NCI-H187 (cell line): ENCODE measurements at regions not wholly inside any gene's neighbourhood (a gene's known extent, or its start where the extent isn't known, plus 50 kb on each side); places are given as distances from the start of the nearest gene placed in this dataset.

Experiments used
- DNase-seq, 2 experiments: peaks; one replicate each; lab custom pipeline; 2025; lab: John Stamatoyannopoulos, UW

- DNase-seq, result no peak
Observed at GRCh38 chr10:10209167-10209566, 808.5 kb upstream of the CELF2 start.

GRCh38 chr10:10211409-10211808 is 806.3 kb upstream of the CELF2 start:
- DNase-seq, result no peak

DNA sequence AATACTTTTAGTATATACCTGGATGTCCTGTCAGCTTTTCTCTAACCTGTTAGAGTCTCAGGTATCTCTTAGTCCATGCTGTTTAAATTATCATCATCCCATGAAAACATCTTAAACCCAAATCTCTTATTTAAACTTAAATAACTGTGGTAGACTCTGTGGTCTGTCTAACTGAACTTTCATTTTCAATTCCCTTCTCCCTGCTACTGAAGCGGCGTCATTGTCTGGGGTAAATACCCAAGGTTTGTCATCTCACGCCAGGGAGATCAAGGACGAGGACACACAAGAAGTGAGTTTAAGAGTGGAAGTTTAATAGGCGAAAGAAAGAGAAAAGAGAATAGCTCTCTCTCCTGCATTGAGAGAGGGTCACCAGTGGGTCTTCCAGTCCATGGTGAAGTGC is 804.4 kb upstream of the CELF2 start:
- no peak for DNase-seq

DNA sequence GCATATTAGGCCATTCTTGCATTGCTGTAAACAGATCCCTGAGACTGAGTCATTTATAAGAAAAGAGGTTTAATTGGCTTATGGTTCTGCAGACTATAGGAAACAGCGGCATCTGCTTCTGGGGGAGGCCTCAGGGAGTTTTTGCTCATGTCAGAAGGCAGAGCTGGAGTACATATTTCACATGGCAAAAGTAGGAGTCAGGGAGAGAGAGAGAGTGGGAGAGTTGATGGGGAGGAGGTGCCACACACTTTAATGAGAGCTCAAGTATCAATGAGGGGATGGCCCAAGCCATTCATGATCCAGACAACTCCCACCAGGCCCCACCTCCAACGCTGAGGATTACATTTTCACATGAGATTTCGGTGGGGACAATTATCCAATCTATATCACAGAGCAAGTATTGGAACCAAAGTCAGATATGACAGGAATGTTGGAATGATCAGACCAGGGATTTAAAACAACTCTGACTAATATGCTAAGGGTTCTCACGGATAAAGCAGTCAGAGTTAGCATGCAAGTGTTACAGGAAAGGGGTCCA is 795.3 kb upstream of the CELF2 start:
- no peak for DNase-seq

GRCh38 chr10:10223131-10223530 is 794.5 kb upstream of the CELF2 start:
- DNase-seq, result no peak

DNA sequence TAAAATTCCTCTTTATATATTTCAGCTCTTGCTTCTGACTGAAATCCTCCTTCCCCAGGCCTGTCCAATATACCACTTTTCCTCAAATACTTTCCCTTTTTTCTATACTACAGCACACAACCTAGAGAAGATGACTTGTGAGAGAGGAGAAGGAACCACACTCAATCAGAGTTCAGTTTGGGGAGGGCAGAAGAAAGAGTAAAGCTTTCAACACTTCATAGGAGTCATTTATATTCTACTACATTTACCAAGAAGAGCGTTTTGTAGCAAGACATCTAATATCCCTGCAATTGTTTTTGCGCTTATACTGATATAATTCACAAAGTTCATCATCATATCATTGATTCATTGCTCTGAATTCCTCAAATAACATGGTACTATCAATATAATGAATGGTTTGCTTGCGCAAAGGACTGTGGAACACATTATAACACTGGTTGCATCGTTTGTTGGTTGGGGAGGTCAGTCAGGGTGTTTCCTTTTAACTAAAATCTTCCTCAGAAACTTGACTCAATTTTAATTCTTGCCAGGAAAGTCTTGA is 792.5 kb upstream of the CELF2 start:
- no peak for DNase-seq

DNA sequence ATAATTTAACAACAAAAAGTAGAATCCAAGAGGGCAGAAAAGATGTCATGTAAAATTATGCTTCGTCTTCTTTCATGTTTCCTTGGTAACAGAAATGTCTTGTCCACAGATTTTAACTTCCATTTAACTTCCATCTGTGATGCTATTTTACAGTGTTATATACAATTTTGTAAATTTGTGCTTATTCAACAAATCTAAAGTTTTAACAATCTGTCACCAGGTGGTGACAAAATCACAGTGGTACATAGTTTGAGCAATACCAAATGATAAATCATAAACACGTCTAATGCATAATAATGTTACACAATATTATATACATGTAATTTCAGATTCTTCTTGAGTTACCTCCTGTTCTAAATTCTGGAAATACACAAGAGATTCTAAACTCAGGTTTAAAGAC is 784.4 kb upstream of the CELF2 start:
- DNase-seq, result no peak

DNA sequence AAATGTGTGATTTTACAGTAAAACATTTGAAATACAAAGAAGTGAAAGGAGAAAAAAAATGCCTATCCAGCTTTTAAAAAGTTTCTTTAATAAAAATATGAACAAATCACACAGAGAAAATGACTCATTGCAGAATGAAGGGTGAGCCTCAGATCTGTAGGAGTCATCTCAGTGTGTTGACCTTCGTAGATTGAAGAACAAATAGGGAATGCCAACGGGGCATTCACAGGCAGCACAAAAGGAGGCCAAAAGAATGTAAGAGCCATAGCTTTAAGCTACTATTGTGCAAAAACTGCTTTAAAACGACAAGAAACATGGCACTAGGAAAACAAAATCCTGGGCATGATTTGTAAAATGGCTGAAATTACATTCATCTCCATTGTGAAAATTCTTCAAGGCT is 782.7 kb upstream of the CELF2 start:
- DNase-seq, result no peak

GRCh38 chr10:10247585-10247984 is 770.1 kb upstream of the CELF2 start:
- no peak for DNase-seq

GRCh38 chr10:10256860-10257259 is 760.8 kb upstream of the CELF2 start:
- no peak for DNase-seq

GRCh38 chr10:10259013-10259412 is 758.7 kb upstream of the CELF2 start:
- DNase-seq, result no peak

GRCh38 chr10:10270126-10271050 is 747.3 kb upstream of the CELF2 start:
- no peak for DNase-seq

DNA sequence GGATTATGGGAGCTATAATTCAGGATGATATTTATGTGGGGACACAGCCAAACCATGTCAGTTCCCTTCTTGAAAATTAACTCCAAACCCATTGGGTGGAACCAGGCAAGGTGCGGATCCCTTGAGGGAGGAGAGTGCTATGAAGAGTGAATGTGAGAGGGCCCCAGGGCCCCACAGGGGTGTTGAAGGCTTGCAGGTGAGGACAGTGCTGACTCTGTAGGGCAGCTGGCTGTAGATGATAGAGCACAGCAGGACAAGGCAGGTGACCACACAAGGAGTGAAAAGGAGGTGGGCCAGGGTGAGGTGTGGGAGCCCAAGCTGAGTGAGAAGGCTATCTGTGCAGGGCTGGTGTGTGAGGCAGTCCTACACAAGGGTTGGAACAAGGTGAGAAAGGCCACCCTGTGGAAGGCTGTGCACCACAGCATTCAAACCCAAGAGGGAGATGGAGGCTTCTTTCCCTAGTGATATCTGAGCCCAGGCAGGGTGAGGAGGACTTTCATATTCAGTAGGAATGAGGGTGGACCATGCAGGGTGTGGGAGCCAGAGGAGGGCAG is 746.0 kb upstream of the CELF2 start:
- no peak for DNase-seq

DNA sequence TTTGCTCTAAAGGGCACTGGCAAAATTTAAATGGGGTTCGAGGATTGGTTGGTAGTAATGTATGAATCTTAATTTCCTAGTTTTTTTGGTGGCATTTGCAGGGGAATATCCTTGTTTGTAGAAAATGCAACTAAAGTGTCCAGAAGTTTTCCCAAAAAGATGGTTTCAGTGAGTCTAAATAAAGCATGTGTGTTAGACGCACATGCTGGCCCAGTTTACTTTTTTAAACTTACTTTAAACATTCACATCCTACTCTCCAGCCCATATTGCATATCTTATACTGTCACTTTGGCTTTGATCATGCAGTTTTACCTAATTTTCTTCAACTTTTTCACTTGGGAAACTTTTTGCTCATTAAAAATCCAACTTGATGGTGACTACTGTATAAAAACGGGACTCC is 744.0 kb upstream of the CELF2 start:
- DNase-seq, result no peak

DNA sequence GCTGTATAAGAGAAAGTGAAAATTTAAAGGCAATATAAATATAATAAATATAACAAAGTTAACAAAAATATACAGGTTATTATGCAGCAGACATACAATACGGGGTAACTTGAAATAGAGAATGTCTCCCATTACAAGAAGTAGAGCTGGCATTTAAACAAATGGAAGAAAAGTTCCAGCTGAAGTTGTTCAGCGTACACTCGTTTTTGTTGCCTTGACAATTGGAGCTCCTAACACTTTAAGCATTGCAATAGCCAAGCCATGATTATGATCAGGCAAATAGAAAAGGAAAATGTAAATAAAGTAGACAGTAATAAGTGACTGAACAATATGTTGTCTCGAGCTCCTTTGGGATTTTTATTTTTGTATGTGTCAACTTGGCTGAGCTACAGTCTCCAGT is 737.8 kb upstream of the CELF2 start:
- DNase-seq, result no peak

DNA sequence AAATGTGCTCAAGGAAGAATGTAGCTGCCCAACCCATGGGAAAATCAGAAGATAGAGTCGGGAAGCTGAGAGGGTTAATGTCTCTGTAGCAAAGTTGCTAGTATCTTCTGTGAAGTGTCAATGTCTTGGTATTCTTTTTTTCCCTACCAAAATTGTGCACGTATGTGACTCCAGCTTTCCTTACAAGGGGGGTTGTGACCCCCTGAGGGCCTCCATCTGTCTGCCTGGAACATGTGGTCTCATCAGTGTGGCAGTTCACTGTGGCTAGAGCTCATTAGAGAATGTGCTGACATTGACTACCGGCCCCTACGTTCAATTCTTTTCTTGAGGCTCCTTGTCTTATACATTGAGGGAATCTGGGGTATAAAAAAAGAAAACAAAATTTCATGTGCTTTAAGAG is 725.2 kb upstream of the CELF2 start:
- no peak for DNase-seq

GRCh38 chr10:10293041-10293440 is 724.6 kb upstream of the CELF2 start:
- DNase-seq, result no peak

DNA sequence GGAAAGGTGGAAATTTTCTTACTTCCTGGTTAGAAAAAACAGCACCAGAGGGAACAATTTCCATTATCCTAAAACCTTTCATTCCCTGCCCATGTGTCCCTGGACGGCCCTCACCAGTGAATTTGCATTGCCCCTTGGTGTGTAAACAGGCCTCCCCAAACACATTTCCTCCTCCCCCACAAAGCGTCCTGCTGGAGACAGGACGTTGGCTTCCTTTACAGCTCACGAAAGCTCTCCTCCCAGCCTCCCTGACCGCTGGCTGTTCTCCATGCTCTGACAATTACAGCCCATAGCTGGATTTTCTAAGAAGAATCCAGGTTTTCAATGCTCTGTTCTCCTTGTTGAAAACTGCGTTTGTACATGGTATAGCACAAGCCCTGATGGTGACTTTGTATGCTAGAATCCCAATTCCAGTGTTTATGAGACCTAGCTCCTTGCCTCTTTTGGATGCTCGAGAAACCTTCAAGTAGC is 724.2 kb upstream of the CELF2 start:
- DNase-seq, result no peak

DNA sequence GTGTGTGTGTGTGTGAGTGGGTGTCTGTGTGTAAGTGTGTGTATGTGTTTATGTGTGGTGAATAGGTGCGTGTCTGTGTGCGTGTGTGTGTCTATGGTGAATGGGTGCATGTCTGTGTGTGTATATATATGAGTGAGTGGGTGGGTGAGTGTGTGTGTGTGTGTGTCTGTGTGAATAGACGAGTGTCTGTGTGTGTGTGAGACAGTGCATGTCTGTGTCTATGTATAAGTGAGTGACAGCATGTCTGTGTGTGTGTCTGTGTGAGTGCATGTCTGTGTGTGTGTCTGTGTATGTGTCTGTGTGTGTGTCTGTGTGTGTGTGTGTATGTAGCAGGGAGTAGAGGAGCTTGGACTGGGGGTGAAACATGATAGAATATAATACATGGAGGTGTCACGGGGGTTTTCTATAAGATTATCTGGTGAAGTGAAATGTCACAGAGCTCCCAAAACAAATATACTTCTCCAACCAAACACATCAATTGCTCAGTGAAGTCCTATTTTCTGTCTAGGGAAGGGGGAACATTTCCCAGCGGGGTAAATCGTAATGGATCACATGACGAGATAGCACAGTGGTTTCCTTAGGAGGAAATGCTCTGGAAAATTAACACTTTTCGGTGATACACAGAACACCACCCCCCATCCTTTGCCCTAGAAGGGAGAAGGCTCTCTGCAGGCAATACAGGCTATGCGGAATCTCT is 723.3 kb upstream of the CELF2 start:
- DNase-seq, result no peak

DNA sequence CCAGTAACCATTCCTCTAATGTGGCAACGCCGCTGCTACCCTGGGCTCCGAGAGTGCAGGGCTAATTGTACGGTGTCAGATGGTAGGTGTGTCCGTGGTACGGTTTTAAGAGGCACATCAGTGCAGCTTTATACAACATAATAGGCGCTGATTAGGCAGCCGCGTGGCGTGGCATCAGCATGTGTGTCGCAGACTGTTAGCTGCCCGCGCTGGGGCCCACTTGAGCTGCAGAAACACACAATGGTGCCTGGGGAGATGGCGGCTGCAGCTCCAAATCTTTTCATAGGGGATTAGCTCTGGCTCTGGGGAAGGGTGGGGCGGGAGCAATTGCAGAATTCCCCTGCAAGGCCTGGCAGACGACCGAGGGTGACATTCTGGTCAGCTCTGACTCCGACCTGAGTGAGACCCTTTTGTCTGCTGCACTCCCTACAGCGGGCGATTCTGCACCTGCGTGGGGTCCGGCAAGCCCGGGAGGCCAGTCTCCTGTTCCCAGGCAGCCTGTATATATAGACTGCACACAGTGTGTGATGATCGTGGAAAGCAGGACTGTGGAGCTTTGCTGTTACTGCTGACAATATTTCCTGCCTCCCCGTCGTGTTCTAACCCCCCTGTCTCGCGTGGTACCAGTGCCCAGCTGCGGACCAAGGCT is 722.7 kb upstream of the CELF2 start:
- DNase-seq, result no peak

DNA sequence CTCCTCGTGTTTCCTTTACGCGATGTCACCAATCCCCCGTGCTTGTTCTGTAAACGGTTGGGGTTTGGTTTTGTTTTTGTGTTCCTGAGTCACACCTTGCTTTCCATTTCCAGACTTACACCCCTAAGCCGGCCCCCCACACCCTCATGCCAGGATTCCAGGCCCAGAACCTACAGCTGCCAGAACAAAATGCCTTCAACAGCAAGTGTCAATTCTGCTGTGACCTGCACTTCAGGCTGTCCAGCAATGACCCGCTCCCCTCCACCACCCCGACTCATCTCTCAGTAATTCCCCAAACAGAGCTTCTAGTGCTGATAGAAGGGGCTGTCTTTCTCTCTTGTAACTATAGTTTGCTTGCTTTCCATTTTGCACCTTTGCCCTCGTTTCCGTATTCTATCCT is 722.1 kb upstream of the CELF2 start:
- DNase-seq, result no peak

- DNase-seq, result no peak
Observed at GRCh38 chr10:10302689-10303088, 715.0 kb upstream of the CELF2 start.
